ENCODE measurements at regions not wholly inside any gene's neighbourhood (a gene's known extent, or its start where the extent isn't known, plus 50 kb on each side); places are given as distances from the start of the nearest gene placed in this dataset.

- no peak for TF ChIP-seq REST (IDR thresholded peaks at IDR 0.05; ENCODE audit: insufficient read depth in 1 of 2, low read depth in 2 of 2, low read length in 2 of 2)
- no peak for TF ChIP-seq POLR2AphosphoS5 (IDR thresholded peaks at IDR 0.05; ENCODE audit: low read depth, low read length)
- TF ChIP-seq TAF1 (IDR thresholded peaks at IDR 0.05; ENCODE audit: borderline replicate concordance, insufficient read depth, low read length): no peak
- TF ChIP-seq FOXP2 (optimal IDR thresholded peaks at IDR 0.05; ENCODE audit: borderline replicate concordance, extremely low read depth, extremely low read length, insufficient read depth): no peak
- no peak for TF ChIP-seq SIN3A (IDR thresholded peaks at IDR 0.05; ENCODE audit: borderline replicate concordance, insufficient read depth, low read length)
Measured at GRCh38 chr15:47974724-47975123, 146.1 kb upstream of the SLC24A5 start.

- TF ChIP-seq REST (IDR thresholded peaks at IDR 0.05; ENCODE audit: insufficient read depth in 1 of 2, low read depth in 2 of 2, low read length in 2 of 2): no peak
- no peak for TF ChIP-seq SIN3A (IDR thresholded peaks at IDR 0.05; ENCODE audit: borderline replicate concordance, insufficient read depth, low read length)
- no peak for TF ChIP-seq FOXP2 (optimal IDR thresholded peaks at IDR 0.05; ENCODE audit: borderline replicate concordance, extremely low read depth, extremely low read length, insufficient read depth)
- TF ChIP-seq TAF1 (IDR thresholded peaks at IDR 0.05; ENCODE audit: borderline replicate concordance, insufficient read depth, low read length): no peak
- TF ChIP-seq POLR2AphosphoS5 (IDR thresholded peaks at IDR 0.05; ENCODE audit: low read depth, low read length): no peak
Measured at GRCh38 chr15:47975427-47975826, 145.4 kb upstream of the SLC24A5 start.

DNA sequence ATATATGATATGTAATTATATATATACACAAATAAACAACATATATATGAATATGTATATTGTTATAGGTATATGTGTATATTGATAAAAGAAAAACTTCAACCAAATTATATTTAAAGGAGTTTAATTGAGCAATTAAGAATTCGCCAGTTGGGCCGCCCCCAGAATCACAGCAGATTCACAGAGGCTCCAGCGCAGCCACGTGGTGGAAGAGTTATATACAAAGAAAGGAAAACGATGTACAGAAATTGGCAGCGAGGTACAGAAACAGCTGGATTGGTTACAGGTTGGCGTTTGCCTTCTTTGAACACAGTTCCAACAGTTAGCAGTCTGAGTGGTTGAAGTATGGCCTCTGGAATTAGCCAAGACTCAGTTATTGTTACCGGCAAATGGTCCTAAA, 137.3 kb upstream of the SLC24A5 start:
- TF ChIP-seq TAF1 (IDR thresholded peaks at IDR 0.05; ENCODE audit: borderline replicate concordance, insufficient read depth, low read length) (no peak), REST (IDR thresholded peaks at IDR 0.05; ENCODE audit: insufficient read depth in 1 of 2, low read depth in 2 of 2, low read length in 2 of 2) (no peak), SIN3A (IDR thresholded peaks at IDR 0.05; ENCODE audit: borderline replicate concordance, insufficient read depth, low read length) (no peak), FOXP2 (optimal IDR thresholded peaks at IDR 0.05; ENCODE audit: borderline replicate concordance, extremely low read depth, extremely low read length, insufficient read depth) (no peak), POLR2AphosphoS5 (IDR thresholded peaks at IDR 0.05; ENCODE audit: low read depth, low read length) (no peak)

DNA sequence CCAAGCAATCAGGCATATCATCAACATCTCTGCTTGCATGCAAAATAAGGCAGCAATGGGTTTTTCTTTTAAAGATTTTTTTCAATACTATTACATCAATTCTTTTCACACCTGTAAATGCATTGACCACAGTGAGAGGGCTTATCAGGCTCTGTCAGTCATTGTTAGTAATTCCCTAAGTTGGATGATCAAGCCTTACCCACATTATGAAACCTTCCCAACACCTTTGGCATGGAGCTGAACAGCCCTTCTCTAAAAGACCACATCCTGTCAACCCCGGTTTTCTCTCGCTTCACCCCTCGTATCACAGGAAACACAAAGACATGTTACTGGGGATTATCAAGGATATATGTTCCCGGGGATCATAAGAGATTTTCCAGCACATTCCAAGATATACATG, 135.2 kb upstream of the SLC24A5 start:
- TF ChIP-seq SIN3A (IDR thresholded peaks at IDR 0.05; ENCODE audit: borderline replicate concordance, insufficient read depth, low read length) (no peak), POLR2AphosphoS5 (IDR thresholded peaks at IDR 0.05; ENCODE audit: low read depth, low read length) (no peak), TAF1 (IDR thresholded peaks at IDR 0.05; ENCODE audit: borderline replicate concordance, insufficient read depth, low read length) (no peak), FOXP2 (optimal IDR thresholded peaks at IDR 0.05; ENCODE audit: borderline replicate concordance, extremely low read depth, extremely low read length, insufficient read depth) (no peak), REST (IDR thresholded peaks at IDR 0.05; ENCODE audit: insufficient read depth in 1 of 2, low read depth in 2 of 2, low read length in 2 of 2) (no peak)

DNA sequence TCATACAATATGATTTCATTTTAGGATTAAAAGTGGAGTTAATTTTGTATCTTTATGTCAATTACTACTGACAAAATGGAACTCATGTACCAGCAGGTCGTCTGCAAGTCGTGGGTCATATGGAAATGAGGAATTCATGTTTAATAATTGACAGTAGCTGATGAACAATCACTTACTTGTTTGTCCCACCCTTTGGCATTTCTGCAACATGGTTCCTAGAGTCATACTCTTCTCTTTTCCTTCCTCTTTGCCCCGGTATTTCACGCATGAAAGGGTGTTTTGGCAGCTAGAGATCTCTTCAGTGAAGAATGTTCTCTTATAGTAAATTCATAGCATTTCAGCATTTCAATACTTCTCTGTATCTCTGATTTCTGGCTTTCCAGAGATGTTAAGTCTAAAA, 133.3 kb upstream of the SLC24A5 start:
- TF ChIP-seq FOXP2 (optimal IDR thresholded peaks at IDR 0.05; ENCODE audit: borderline replicate concordance, extremely low read depth, extremely low read length, insufficient read depth) (no peak), SIN3A (IDR thresholded peaks at IDR 0.05; ENCODE audit: borderline replicate concordance, insufficient read depth, low read length) (no peak), REST (IDR thresholded peaks at IDR 0.05; ENCODE audit: insufficient read depth in 1 of 2, low read depth in 2 of 2, low read length in 2 of 2) (no peak), POLR2AphosphoS5 (IDR thresholded peaks at IDR 0.05; ENCODE audit: low read depth, low read length) (no peak), TAF1 (IDR thresholded peaks at IDR 0.05; ENCODE audit: borderline replicate concordance, insufficient read depth, low read length) (no peak)

All from PFSK-1 (cell line).